Muscle of arm (tissue), 1 donor: ENCODE measurements at regions not wholly inside any gene's neighbourhood (a gene's known extent, or its start where the extent isn't known, plus 50 kb on each side); places are given as distances from the start of the nearest gene placed in this dataset.
A peak's percentile ranks its signal among the peaks of the same experiment; 100 is the strongest.
"Not testable (repeated sequence)": the region's sequence is repeated elsewhere in the genome, so short reads cannot be mapped to it uniquely, and the experiment has no call there.

Experiments
- DNase-seq: peaks from one replicate; pipeline ENCODE4 v3.0.0-alpha.2; 2013

GRCh38 chr13:71005919-71006318 lies 861.1 kb downstream of the DACH1 start:
- no peak for DNase-seq

GRCh38 chr13:70995338-70995737 lies 871.7 kb downstream of the DACH1 start:
- no peak for DNase-seq

DNA sequence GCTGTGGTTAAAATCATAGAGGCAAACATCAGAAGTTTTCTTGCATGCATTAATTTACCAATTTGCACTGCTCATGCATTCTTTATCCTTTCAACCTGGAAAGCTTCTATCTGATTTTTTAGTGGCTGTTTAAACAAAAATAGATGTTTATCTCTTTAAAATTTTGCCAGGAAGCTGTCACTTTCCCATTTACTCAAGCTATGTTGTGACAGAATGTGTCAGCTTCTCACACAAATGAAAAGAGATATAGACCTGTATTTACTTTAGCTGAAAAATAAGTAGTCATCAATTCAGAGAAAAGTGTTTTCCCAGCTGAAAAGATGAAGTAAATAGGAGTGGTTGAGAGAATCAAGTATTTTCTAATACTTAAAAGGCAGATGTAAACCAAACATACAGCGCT lies 872.8 kb downstream of the DACH1 start:
- DNase-seq = no peak

DNA sequence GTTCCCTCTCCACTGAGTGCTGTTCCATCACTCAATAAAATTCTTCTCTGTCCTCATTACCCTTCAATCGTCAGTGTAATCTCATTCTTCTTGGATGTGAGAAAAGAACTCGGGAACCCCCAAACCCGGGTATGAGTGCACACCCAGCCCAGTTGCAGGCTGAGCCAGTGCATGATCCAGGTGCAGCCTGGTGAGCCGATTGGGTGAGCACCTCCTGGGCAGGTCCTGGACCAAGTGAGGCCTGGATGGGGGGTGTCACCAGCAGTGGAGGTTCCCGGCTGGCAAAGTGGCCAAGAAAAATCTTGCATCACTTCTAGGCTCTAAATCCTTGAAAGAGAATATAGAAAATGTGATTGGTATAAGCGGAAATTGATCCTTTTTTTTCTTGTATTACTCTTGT lies 878.8 kb upstream of the KLHL1 start:
- no peak for DNase-seq

DNA sequence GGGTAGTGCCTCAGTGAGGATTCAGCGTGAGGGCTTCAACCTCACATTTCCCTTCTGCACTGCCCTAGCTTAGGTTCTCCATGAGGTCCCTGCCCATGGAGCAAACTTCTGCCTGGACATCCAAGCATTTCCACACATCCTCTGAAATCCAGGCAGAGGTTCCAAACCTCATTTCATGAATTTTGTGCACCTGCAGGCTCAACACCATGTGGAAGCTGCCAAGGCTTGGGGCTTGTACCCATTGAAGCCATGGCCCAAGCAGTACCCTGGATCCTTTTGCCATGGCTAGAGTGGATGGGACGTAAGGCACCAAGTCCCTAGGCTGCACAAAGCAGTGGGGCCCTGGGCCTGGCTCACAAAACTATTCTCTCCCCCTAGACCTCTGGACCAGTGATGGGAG lies 877.1 kb upstream of the KLHL1 start:
- no peak for DNase-seq

GRCh38 chr13:70981219-70981618 lies 873.0 kb upstream of the KLHL1 start:
- DNase-seq = not testable (repeated sequence)

- no peak for DNase-seq
Measured at GRCh38 chr13:70969321-70969720, 861.1 kb upstream of the KLHL1 start.

- no peak for DNase-seq
Measured at GRCh38 chr13:70967564-70967963, 859.3 kb upstream of the KLHL1 start.

DNA sequence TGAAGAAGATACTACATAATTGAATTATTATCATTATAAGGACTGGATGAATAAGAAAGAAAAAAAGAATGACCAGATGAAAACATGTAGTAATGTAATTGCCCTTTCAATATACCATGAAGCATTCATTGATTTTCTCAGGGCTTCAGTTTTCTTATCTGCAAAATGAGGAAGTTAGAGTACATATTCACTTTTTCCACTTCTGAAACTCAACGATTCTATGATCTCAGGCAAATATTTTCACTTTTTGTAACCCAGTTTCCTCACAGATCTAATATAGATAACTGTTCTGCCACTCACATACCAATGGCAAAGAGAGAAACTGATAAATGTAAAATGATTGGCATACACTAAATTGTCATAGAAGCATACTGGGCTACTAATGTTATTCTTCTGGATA lies 856.6 kb upstream of the KLHL1 start:
- DNase-seq = no peak

- DNase-seq = no peak
Measured at GRCh38 chr13:70964124-70964523, 855.9 kb upstream of the KLHL1 start.

GRCh38 chr13:70960841-70961443 lies 852.7 kb upstream of the KLHL1 start:
- peak; percentile 64 for DNase-seq

DNA sequence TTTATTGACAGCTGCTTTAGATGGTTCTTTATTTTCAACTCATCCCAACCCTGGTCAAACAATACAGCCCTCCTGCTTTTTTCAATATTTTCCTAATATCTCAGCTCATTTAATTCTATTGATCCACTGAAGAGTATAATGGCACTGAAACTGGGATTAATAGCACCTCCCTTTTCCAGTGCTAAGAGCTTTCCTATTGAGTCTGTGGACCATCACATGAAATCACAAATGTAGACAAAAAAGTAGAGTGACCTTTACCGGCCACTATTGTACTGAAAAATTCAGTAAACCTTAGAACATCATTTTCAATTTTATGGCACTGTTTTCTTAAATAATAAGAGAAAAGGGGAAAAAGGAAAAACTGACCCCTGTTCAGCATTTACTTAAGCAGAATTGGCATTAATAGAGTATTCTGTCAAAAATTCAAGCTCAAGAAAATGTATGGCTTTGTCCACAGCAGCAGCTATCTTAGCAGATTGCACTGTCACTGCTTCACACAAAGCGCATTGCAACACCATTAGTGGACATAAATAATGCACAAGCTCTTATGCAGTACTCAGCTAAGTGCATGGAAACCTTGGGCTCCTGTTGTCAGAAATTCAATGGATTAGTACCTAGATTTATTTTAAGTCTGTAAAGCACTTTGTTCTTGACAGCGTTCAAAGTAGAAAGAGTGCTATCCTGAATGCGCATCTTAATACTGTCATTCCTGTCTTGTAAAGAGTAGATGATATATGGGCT lies 851.0 kb upstream of the KLHL1 start:
- no peak for DNase-seq

DNA sequence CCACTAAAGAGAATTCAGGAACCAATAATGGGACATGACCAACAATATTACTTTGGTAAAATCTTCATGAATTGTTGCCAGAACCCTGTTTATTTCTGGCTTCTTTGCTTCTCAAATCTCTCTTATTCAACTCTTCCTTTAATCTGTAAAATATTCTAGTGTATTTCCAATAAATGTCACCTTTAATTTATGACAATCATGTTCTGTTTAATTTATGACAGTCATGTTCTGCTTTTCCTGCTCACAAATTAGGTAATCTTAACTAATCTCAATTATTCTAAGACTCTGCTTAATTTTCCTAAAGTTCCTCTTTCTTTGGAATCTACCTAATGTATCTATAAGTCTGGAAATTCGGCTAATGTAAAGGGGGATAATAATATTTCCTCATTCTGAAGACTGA lies 847.6 kb upstream of the KLHL1 start:
- no peak for DNase-seq

GRCh38 chr13:70950664-70951063 lies 842.4 kb upstream of the KLHL1 start:
- no peak for DNase-seq

DNA sequence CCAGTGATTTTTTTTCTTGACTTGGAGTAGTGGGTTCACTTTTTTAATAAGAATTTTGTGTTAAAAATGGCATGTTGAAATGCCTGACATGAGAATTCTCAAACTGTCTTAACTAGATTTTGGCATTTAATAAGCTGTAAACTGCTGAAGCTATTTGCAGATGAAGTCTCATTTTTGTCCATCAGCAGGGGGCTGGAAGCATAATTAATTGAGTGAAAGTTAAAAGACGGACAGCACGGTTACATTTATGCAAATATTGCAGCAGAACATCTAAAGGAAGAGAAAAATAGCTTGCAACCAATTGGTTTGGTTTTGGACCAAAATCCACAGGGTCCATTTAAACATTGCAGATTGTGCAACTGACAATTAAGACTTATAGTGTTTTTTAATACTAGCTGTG lies 837.3 kb upstream of the KLHL1 start:
- no peak for DNase-seq

- no peak for DNase-seq
Measured at GRCh38 chr13:70941454-70941853, 833.2 kb upstream of the KLHL1 start.

DNA sequence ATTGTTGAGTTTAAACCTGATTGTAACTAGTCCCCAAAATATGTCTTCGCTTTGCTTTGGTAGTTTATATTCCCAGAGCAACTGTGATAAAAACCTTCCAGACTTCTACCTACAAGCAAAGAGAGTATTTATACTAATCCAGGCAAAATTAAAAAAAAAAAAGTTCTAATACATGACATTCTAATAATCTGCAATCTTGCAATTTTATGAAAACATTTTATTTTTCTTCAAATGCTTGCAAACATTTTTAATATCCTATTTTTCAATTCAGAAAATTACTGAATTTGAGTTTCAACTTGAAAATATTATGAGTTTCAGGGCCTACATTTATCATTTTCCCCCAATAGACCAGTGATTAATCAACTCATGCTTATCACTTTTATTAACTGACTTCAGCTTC lies 830.2 kb upstream of the KLHL1 start:
- DNase-seq = no peak

- no peak for DNase-seq
Measured at GRCh38 chr13:70932511-70932910, 824.3 kb upstream of the KLHL1 start.

- no peak for DNase-seq
Measured at GRCh38 chr13:70923863-70924752, 815.9 kb upstream of the KLHL1 start.

DNA sequence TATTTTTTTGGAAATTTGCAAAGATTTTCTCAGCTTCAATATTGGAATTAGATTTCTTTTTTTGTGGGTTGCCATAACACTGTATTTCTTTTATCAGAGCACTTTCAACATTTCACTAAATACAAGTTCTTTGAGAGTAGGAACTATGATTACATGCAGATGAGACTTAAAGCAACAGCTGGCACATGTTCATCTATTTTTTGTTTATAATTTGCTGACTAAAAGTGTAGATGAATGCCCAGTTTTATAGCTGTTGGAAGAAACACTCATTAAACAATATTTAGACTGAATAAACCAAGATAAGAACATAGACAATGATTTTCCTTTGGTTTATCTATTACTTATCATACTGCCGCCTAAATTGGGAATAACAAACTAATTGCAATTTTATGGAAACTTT lies 803.0 kb upstream of the KLHL1 start:
- DNase-seq = no peak

- DNase-seq = no peak
Measured at GRCh38 chr13:70908795-70909194, 800.5 kb upstream of the KLHL1 start.

DNA sequence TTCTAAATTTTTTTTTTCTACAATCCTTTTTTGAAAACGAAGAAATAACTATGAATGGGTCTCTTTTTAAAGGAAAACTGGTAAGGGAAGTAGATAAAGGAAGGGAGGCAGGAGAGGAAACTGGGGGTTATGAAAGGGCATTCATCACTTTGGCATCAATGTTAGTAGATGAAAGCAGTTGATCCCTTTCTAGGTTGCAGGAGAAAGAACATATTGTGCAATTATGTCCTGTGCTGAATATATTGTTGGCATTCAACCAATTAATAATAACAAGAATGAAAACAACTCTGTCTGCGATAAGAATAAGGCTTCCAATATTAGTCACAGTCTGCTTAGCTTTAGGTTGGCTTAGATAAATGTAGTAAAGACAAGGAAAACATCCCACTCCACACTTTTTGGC lies 796.8 kb upstream of the KLHL1 start:
- no peak for DNase-seq

GRCh38 chr13:70896136-70896535 lies 787.9 kb upstream of the KLHL1 start:
- DNase-seq = no peak
